Activated CD4-positive, alpha-beta T cell treated with anti-CD3 and anti-CD28 coated beads for 36 hours (primary cell): ENCODE measurements at regions not wholly inside any gene's neighbourhood (a gene's known extent, or its start where the extent isn't known, plus 50 kb on each side); places are given as distances from the start of the nearest gene placed in this dataset.
A peak's percentile ranks its signal among the peaks of the same experiment; 100 is the strongest.
"Not testable (repeated sequence)": the region's sequence is repeated elsewhere in the genome, so short reads cannot be mapped to it uniquely, and the experiment has no call there.

Experiments
- ATAC-seq: fragments of 200-7000 bp; cut with Tn5 transposase; one replicate; pipeline ENCODE4 v1.10.0; 2021; ENCODE audit warnings: mild to moderate bottlenecking, moderate library complexity
- CTCF ChIA-PET: fragments of 350-600 bp; sonication (Branson Sonifier 250); formaldehyde crosslinking; loops from one replicate; lab custom pipeline; 2021; ENCODE audit warnings: antibody characterized with exemption; lab: Charles Lee
- POLR2A ChIA-PET: fragments of 350-600 bp; sonication (Branson Sonifier 250); formaldehyde crosslinking; loops from one replicate; lab custom pipeline; 2021; ENCODE audit warnings: antibody characterized with exemption, inconsistent platforms; lab: Charles Lee
- DNase-seq: peaks from one replicate; pipeline ENCODE4 v3.0.0-alpha.2; 2020
- H3K27ac Mint-ChIP-seq: one replicate; pipeline ENCODE4 v1.8.0; 2021; ENCODE audit warnings: mixed read lengths
- H3K27me3 Mint-ChIP-seq: one replicate; pipeline ENCODE4 v1.8.0; 2021; ENCODE audit warnings: mixed read lengths
- H3K36me3 Mint-ChIP-seq: one replicate; pipeline ENCODE4 v1.8.0; 2021; ENCODE audit warnings: low read depth, mixed read lengths
- H3K4me1 Mint-ChIP-seq: one replicate; pipeline ENCODE4 v1.8.0; 2021; ENCODE audit warnings: mixed read lengths
- H3K4me3 Mint-ChIP-seq: one replicate; pipeline ENCODE4 v1.8.0; 2021; ENCODE audit warnings: mild to moderate bottlenecking, moderate library complexity, mixed read lengths
- H3K9me3 Mint-ChIP-seq: one replicate; pipeline ENCODE4 v1.8.0; 2021; ENCODE audit warnings: low read depth, mixed read lengths
- intact Hi-C, 2 experiments: fragments of 100-400 bp; cut with DNase I in 1 of 2; cut with micrococcal nuclease in 1 of 2; formaldehyde crosslinking; loops; one replicate each; pipeline versions ENCODE4 v1.14.2 to v1.15.1; 2022 to 2024; cut with DNase I, micrococcal nuclease

- H3K4me3 Mint-ChIP-seq, result no peak overlapping the region
- no peak for DNase-seq
- H3K36me3 Mint-ChIP-seq, result no peaks in the 10 kb centered on the region
- H3K4me1 Mint-ChIP-seq, result peaks cover 7% of the 10 kb centered on the region
- peaks cover 6% of the 10 kb centered on the region for H3K27me3 Mint-ChIP-seq
- H3K9me3 Mint-ChIP-seq, result no peaks in the 10 kb centered on the region
- intact Hi-C loops, result no loop called here
- ChIA-PET POLR2A (no interaction called here), CTCF (no interaction called here)
- H3K27ac Mint-ChIP-seq, result no peak overlapping the region
- ATAC-seq, result no peak
These were observed 51.9 kb upstream of the LRRK2 start for GRCh38 chr12:40172879-40173278.

- H3K27ac Mint-ChIP-seq, result no peak overlapping the region
- DNase-seq (no peak), ATAC-seq (no peak)
- no peaks in the 10 kb centered on the region for H3K36me3 Mint-ChIP-seq
- CTCF ChIA-PET, result no interaction called here
- peaks cover 6% of the 10 kb centered on the region for H3K27me3 Mint-ChIP-seq
- H3K4me3 Mint-ChIP-seq, result no peak overlapping the region
- H3K4me1 Mint-ChIP-seq, result peaks cover 7% of the 10 kb centered on the region
- H3K9me3 Mint-ChIP-seq, result no peaks in the 10 kb centered on the region
- intact Hi-C loops, result no loop called here
- POLR2A ChIA-PET, result interaction anchor here (0.7 kb wide), 1 partner anchor 1859 kb away, joined by 4 read pairs; no protein-coding TSS in a partner anchor
These were observed 53.3 kb upstream of the LRRK2 start for GRCh38 chr12:40171501-40171900.

GRCh38 chr12:40171066-40171465 lies 53.7 kb upstream of the LRRK2 start:
- Mint-ChIP-seq H3K36me3 (no peaks in the 10 kb centered on the region), H3K27me3 (peaks cover 9% of the 10 kb centered on the region), H3K4me3 (no peak overlapping the region), H3K9me3 (no peaks in the 10 kb centered on the region), H3K4me1 (peaks cover 7% of the 10 kb centered on the region), H3K27ac (no peak overlapping the region)
- DNase-seq, result no peak
- ATAC-seq, result no peak
- intact Hi-C loops, result no loop called here
- CTCF ChIA-PET, result no interaction called here
- POLR2A ChIA-PET, result interaction anchor here (0.7 kb wide), 1 partner anchor 1859 kb away, joined by 4 read pairs; no protein-coding TSS in a partner anchor

GRCh38 chr12:40170593-40170992 lies 54.2 kb upstream of the LRRK2 start:
- no peaks in the 10 kb centered on the region for H3K9me3 Mint-ChIP-seq
- H3K4me3 Mint-ChIP-seq, result no peak overlapping the region
- DNase-seq, result no peak
- no peaks in the 10 kb centered on the region for H3K36me3 Mint-ChIP-seq
- ChIA-PET POLR2A (no interaction called here), CTCF (no interaction called here)
- H3K27me3 Mint-ChIP-seq, result peaks cover 9% of the 10 kb centered on the region
- H3K27ac Mint-ChIP-seq, result no peak overlapping the region
- peaks cover 7% of the 10 kb centered on the region for H3K4me1 Mint-ChIP-seq
- no peak for ATAC-seq
- intact Hi-C loops, result no loop called here

GRCh38 chr12:40168868-40169267 lies 55.9 kb upstream of the LRRK2 start:
- POLR2A ChIA-PET, result no interaction called here
- H3K27ac Mint-ChIP-seq, result no peak overlapping the region
- CTCF ChIA-PET, result interaction anchor here (0.6 kb wide), 1 partner anchor 15 kb away, joined by 3 read pairs; no protein-coding TSS in a partner anchor
- H3K4me3 Mint-ChIP-seq, result no peak overlapping the region
- DNase-seq, result no peak
- intact Hi-C loops, result no loop called here
- no peaks in the 10 kb centered on the region for H3K36me3 Mint-ChIP-seq
- ATAC-seq, result peak; percentile 51
- peaks cover 11% of the 10 kb centered on the region for H3K27me3 Mint-ChIP-seq
- H3K4me1 Mint-ChIP-seq, result peaks cover 7% of the 10 kb centered on the region
- H3K9me3 Mint-ChIP-seq, result peaks cover 7% of the 10 kb centered on the region

- POLR2A ChIA-PET, H3K36me3 Mint-ChIP-seq, CTCF ChIA-PET, H3K27ac Mint-ChIP-seq, ATAC-seq, DNase-seq, intact Hi-C loops, H3K4me3 Mint-ChIP-seq, H3K4me1 Mint-ChIP-seq, H3K9me3 Mint-ChIP-seq: not testable (repeated sequence)
- H3K27me3 Mint-ChIP-seq, result peaks cover 11% of the 10 kb centered on the region
These were observed 56.4 kb upstream of the LRRK2 start for GRCh38 chr12:40168419-40168818.

GRCh38 chr12:40168001-40168400 lies 56.8 kb upstream of the LRRK2 start:
- no peak overlapping the region for H3K27ac Mint-ChIP-seq
- ChIA-PET CTCF (no interaction called here), POLR2A (no interaction called here)
- H3K36me3 Mint-ChIP-seq, result no peaks in the 10 kb centered on the region
- intact Hi-C loops, result no loop called here
- peaks cover 11% of the 10 kb centered on the region for H3K27me3 Mint-ChIP-seq
- DNase-seq (no peak), ATAC-seq (no peak)
- H3K9me3 Mint-ChIP-seq, result peaks cover 11% of the 10 kb centered on the region
- H3K4me1 Mint-ChIP-seq, result peaks cover 7% of the 10 kb centered on the region
- H3K4me3 Mint-ChIP-seq, result no peak overlapping the region

- ATAC-seq, result no peak
- Mint-ChIP-seq H3K4me3 (no peak overlapping the region), H3K36me3 (no peaks in the 10 kb centered on the region), H3K27ac (no peak overlapping the region), H3K9me3 (peaks cover 16% of the 10 kb centered on the region), H3K4me1 (peaks cover 7% of the 10 kb centered on the region), H3K27me3 (peaks cover 5% of the 10 kb centered on the region)
- POLR2A ChIA-PET, result no interaction called here
- DNase-seq, result no peak
- intact Hi-C loops, result no loop called here
- CTCF ChIA-PET, result interaction anchor here (0.5 kb wide), 1 partner anchor 61 kb away, joined by 3 read pairs; no protein-coding TSS in a partner anchor
These were observed 59.3 kb upstream of the SLC2A13 start for GRCh38 chr12:40165179-40165578.

- Mint-ChIP-seq H3K4me3 (no peak overlapping the region), H3K36me3 (no peaks in the 10 kb centered on the region), H3K27me3 (peaks cover 7% of the 10 kb centered on the region), H3K4me1 (peaks cover 6% of the 10 kb centered on the region), H3K27ac (no peak overlapping the region), H3K9me3 (peaks cover 16% of the 10 kb centered on the region)
- no peak for ATAC-seq
- intact Hi-C loops, result no loop called here
- POLR2A ChIA-PET, result no interaction called here
- CTCF ChIA-PET, result interaction anchor here (0.6 kb wide), 1 partner anchor 682 kb away, joined by 3 read pairs; no protein-coding TSS in a partner anchor
- no peak for DNase-seq
These were observed 58.2 kb upstream of the SLC2A13 start for GRCh38 chr12:40164034-40164433.

GRCh38 chr12:40162033-40162432 lies 56.2 kb upstream of the SLC2A13 start:
- DNase-seq (no peak), ATAC-seq (no peak)
- peaks cover 3% of the 10 kb centered on the region for H3K4me1 Mint-ChIP-seq
- no peaks in the 10 kb centered on the region for H3K36me3 Mint-ChIP-seq
- intact Hi-C loops, result no loop called here
- H3K27me3 Mint-ChIP-seq, result peaks cover 18% of the 10 kb centered on the region
- no peak overlapping the region for H3K27ac Mint-ChIP-seq
- H3K4me3 Mint-ChIP-seq, result no peak overlapping the region
- POLR2A ChIA-PET, result no interaction called here
- CTCF ChIA-PET, result interaction anchor here (0.6 to 1.7 kb wide), 4 partner anchors 10 to 836 kb away, joined by 3 to 6 read pairs (median 4); no protein-coding TSS in a partner anchor
- peaks cover 16% of the 10 kb centered on the region for H3K9me3 Mint-ChIP-seq

- Mint-ChIP-seq H3K27ac (no peak overlapping the region), H3K9me3 (peaks cover 8% of the 10 kb centered on the region), H3K36me3 (no peaks in the 10 kb centered on the region), H3K4me3 (no peak overlapping the region), H3K27me3 (peaks cover 21% of the 10 kb centered on the region), H3K4me1 (peaks cover 3% of the 10 kb centered on the region)
- no peak for DNase-seq
- intact Hi-C loops, result no loop called here
- ATAC-seq, result no peak
- ChIA-PET CTCF (interaction anchor here (0.6 kb wide), 1 partner anchor 622 kb away, joined by 3 read pairs; no protein-coding TSS in a partner anchor), POLR2A (no interaction called here)
These were observed 52.8 kb upstream of the SLC2A13 start for GRCh38 chr12:40158592-40159111.

GRCh38 chr12:40157336-40157735 lies 51.5 kb upstream of the SLC2A13 start:
- DNase-seq (no peak), ATAC-seq (no peak)
- peaks cover 23% of the 10 kb centered on the region for H3K27me3 Mint-ChIP-seq
- intact Hi-C loops, result no loop called here
- no peak overlapping the region for H3K27ac Mint-ChIP-seq
- POLR2A ChIA-PET, result no interaction called here
- H3K36me3 Mint-ChIP-seq, result no peaks in the 10 kb centered on the region
- peaks cover 2% of the 10 kb centered on the region for H3K9me3 Mint-ChIP-seq
- CTCF ChIA-PET, result interaction anchor here (0.6 kb wide), 1 partner anchor 13 kb away, joined by 3 read pairs; no protein-coding TSS in a partner anchor
- no peak overlapping the region for H3K4me3 Mint-ChIP-seq
- peaks cover 3% of the 10 kb centered on the region for H3K4me1 Mint-ChIP-seq
